ENCODE measurements at regions not wholly inside any gene's neighbourhood (a gene's known extent, or its start where the extent isn't known, plus 50 kb on each side); places are given as distances from the start of the nearest gene placed in this dataset.

- TF ChIP-seq SIN3A (IDR thresholded peaks at IDR 0.05; ENCODE audit: borderline replicate concordance, insufficient read depth, low read length): no peak
- no peak for TF ChIP-seq POLR2AphosphoS5 (IDR thresholded peaks at IDR 0.05; ENCODE audit: low read depth, low read length)
- TF ChIP-seq TAF1 (IDR thresholded peaks at IDR 0.05; ENCODE audit: borderline replicate concordance, insufficient read depth, low read length): no peak
- no peak for TF ChIP-seq REST (IDR thresholded peaks at IDR 0.05; ENCODE audit: insufficient read depth in 1 of 2, low read depth in 2 of 2, low read length in 2 of 2)
Measured at GRCh38 chr6:6826095-6826901, 237.8 kb downstream of the LY86 start.
